T-cell (primary cell): ENCODE measurements at regions not wholly inside any gene's neighbourhood (a gene's known extent, or its start where the extent isn't known, plus 50 kb on each side); places are given as distances from the start of the nearest gene placed in this dataset.

Experiments used
- ATAC-seq, 4 experiments: fragments of 200-7000 bp in 3 of 4; fragments of 150-1000 bp in 1 of 4; cut with Tn5 transposase; replicated peaks in 1 of 4; 1 replicate in 3 of 4; 2 replicates in 1 of 4; pipeline ENCODE4 v1.10.0; 2021; ENCODE audit warnings: moderate library complexity in 3 of 4, mild to moderate bottlenecking in 2 of 4, moderate number of reproducible peaks in 1 of 4
- CTCF ChIA-PET, 2 donors: fragments of 300-600 bp; sonication (Branson Sonifier 250); formaldehyde crosslinking; loops; one replicate each; lab custom pipeline; 2022; ENCODE audit warnings: antibody characterized with exemption in 2 of 2; lab: Charles Lee
- POLR2A ChIA-PET, 2 donors: fragments of 300-600 bp; sonication (Branson Sonifier 250); formaldehyde crosslinking; loops; one replicate each; lab custom pipeline; 2022; ENCODE audit warnings: antibody characterized with exemption in 2 of 2; lab: Charles Lee
- DNase-seq, 35 experiments: peaks; one replicate each; pipeline versions ENCODE4 v3.0.0 to v3.0.0-alpha.2; 2013 to 2023
- H3K27ac ChIP-seq: one replicate; pipeline ENCODE4 v1.5.1; 2013; ENCODE audit warnings: low read length
- H3K27me3 ChIP-seq, 2 experiments: replicated peaks in 1 of 2; 1 replicate in 1 of 2; 2 replicates in 1 of 2; pipeline versions ENCODE4 v1.6.1 to v1.7.0; 2013; ENCODE audit warnings: low read length in 1 of 2, mixed read lengths in 1 of 2; ENCODE audit not compliant: control insufficient read depth in 2 of 2, insufficient read depth in 2 of 2; ENCODE audit errors: extremely low read depth in 1 of 2
- H3K36me3 ChIP-seq, 2 donors: 1 replicate in 1 of 2; 2 replicates in 1 of 2; pipeline versions ENCODE4 v1.6.1 to v1.7.0; 2013; ENCODE audit warnings: low read length in 1 of 2; ENCODE audit not compliant: control insufficient read depth in 2 of 2, insufficient read depth in 1 of 2; ENCODE audit errors: extremely low read depth in 1 of 2
- H3K4me1 ChIP-seq, 2 experiments: 1 replicate in 1 of 2; 2 replicates in 1 of 2; pipeline versions ENCODE4 v1.6.1 to v1.7.0; 2013; ENCODE audit warnings: low read length in 2 of 2, mixed read lengths in 1 of 2; ENCODE audit not compliant: insufficient read depth in 2 of 2, control insufficient read depth in 1 of 2; ENCODE audit errors: extremely low read depth in 1 of 2
- H3K4me3 ChIP-seq, 2 donors: 1 replicate in 1 of 2; 2 replicates in 1 of 2; pipeline versions ENCODE4 v1.5.1 to v1.7.0; 2013; ENCODE audit warnings: mild to moderate bottlenecking in 2 of 2, low read length in 1 of 2, moderate library complexity in 1 of 2; ENCODE audit not compliant: control insufficient read depth in 1 of 2; ENCODE audit errors: extremely low read depth in 1 of 2
- H3K9me3 ChIP-seq: 2 replicates; pipeline ENCODE4 v1.7.0; 2013
- H3K27ac Mint-ChIP-seq, 2 donors: one replicate each; pipeline ENCODE4 v1.8.0; 2020 to 2021; ENCODE audit warnings: mild to moderate bottlenecking in 2 of 2, mixed read lengths in 2 of 2
- H3K27me3 Mint-ChIP-seq, 2 donors: one replicate each; pipeline ENCODE4 v1.8.0; 2021 to 2022; ENCODE audit warnings: mixed read lengths in 2 of 2
- H3K36me3 Mint-ChIP-seq: one replicate; pipeline ENCODE4 v1.8.0; 2021; ENCODE audit warnings: mixed read lengths
- H3K4me1 Mint-ChIP-seq, 3 donors: one replicate each; pipeline ENCODE4 v1.8.0; 2020 to 2022; ENCODE audit warnings: mixed read lengths in 3 of 3, mild to moderate bottlenecking in 1 of 3
- H3K4me3 Mint-ChIP-seq, 3 donors: one replicate each; pipeline ENCODE4 v1.8.0; 2020 to 2022; ENCODE audit warnings: mild to moderate bottlenecking in 3 of 3, mixed read lengths in 3 of 3, moderate library complexity in 3 of 3
- H3K9me3 Mint-ChIP-seq, 3 donors: one replicate each; pipeline ENCODE4 v1.8.0; 2020 to 2022; ENCODE audit warnings: mixed read lengths in 3 of 3
- WGBS: methylation state at CpG from one replicate; pipeline ENCODE4 v1.1.5; 2013; ENCODE audit warnings: missing lambda C conversion rate; ENCODE audit not compliant: insufficient coverage; 5-methylcytosine and 5-hydroxymethylcytosine counted together

- Mint-ChIP-seq H3K27me3 (no peaks in the 10 kb centered on the region), H3K36me3 (no peaks in the 10 kb centered on the region), H3K4me1 (no peaks in the 10 kb centered on the region), H3K4me3 (no peak overlapping the region), H3K27ac (no peak overlapping the region), H3K9me3 (peaks cover 3 to 32% (median 10%) of the 10 kb centered on the region in 3 donors)
- no peaks in the 10 kb centered on the region for H3K27me3 ChIP-seq
- H3K27ac ChIP-seq, result no peak overlapping the region
- no peak for DNase-seq
- CTCF ChIA-PET, result no interaction called here
- no peaks in the 10 kb centered on the region for H3K36me3 ChIP-seq
- WGBS, result no CpG with 5 or more reads among the region's 3 CpGs
- H3K9me3 ChIP-seq, result no peaks in the 10 kb centered on the region
- POLR2A ChIA-PET, result no interaction called here
- no peak overlapping the region for H3K4me3 ChIP-seq
- no peak for ATAC-seq
- no peaks in the 10 kb centered on the region for H3K4me1 ChIP-seq
These were observed 99.6 kb downstream of the LURAP1L start for GRCh38 chr9:12874395-12874794.

DNA sequence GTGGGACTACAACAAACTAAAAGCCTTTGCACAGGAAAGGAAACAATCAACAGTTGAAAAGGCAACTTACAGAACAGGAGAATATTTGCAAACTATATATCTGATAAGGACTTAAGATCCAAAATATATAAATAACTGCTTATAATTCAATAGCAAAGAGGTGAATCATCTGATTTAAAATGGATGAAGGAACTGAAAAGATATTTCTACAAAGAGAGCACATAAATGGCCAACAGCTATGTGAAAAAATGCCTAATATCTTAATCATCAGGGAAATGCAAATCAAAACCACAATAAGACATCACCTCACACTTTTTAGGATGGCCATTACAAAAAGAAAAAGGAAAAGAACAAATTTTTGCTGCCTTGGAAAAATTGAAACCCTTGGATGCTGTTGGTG lies 100.4 kb downstream of the LURAP1L start:
- peaks cover 0 to 30% (median 7%) of the 10 kb centered on the region in 3 donors for H3K9me3 Mint-ChIP-seq
- no peaks in the 10 kb centered on the region for H3K27me3 Mint-ChIP-seq
- no peaks in the 10 kb centered on the region for H3K4me1 ChIP-seq
- no peaks in the 10 kb centered on the region for H3K9me3 ChIP-seq
- no peak for ATAC-seq
- no peaks in the 10 kb centered on the region for H3K36me3 ChIP-seq
- DNase-seq, result no peak
- ChIA-PET POLR2A (no interaction called here), CTCF (no interaction called here)
- no peaks in the 10 kb centered on the region for H3K36me3 Mint-ChIP-seq
- H3K27ac Mint-ChIP-seq, result no peak overlapping the region
- no peak overlapping the region for H3K4me3 ChIP-seq
- no peaks in the 10 kb centered on the region for H3K27me3 ChIP-seq
- H3K27ac ChIP-seq, result no peak overlapping the region
- no peaks in the 10 kb centered on the region for H3K4me1 Mint-ChIP-seq
- H3K4me3 Mint-ChIP-seq, result no peak overlapping the region

DNA sequence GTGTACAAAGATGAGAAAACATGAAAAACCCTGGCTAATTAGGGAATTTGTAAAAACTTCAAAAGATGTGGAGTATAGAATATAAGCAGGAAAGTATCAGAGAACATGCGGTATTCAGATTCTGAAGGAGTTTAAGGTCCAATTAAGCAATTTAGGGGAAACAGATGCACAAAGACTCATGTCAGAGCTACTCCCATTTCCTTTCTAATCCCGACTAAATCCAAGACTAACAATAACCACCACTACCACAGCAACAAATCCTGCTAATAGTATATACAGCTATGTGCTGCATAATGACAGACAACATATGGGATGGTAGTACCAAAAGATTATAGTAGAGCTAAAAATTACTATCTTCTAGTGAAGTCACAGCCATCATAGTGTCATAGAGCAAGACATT lies 102.1 kb downstream of the LURAP1L start:
- H3K9me3 Mint-ChIP-seq, result peaks cover 0 to 29% (median 12%) of the 10 kb centered on the region in 3 donors
- CTCF ChIA-PET, result no interaction called here
- no peak for ATAC-seq

DNA sequence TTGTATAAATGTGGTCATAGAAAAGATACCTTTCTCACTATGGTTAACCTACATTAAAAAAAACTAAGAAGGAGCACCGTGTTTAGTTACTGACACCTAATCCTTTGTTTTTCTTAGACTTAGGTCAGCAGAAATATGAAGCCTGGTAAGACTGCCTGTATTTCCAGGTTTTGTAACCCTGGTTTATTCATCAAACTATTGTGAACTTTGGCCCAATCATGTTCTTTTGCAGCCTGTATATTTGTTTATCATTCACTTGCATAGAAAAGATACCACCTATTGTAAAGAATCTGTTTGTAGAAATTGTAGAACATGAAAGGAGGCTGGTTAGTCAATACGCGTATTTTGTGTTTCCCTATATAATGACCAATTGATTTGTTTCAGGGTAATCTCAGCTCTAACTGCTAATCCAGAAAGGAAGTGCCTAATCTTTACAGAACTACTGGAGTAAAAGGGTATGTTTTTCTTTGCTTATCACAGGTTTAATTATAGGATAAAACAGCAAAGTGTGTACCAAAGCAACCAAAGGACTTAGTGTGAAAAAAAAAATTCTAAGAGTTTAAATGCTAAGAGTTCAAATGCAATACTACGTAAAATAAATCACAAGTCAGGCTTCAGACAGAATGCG lies 103.6 kb downstream of the LURAP1L start:
- Mint-ChIP-seq H3K27ac (no peak overlapping the region), H3K9me3 (peaks cover 0 to 26% (median 13%) of the 10 kb centered on the region in 3 donors), H3K36me3 (no peaks in the 10 kb centered on the region), H3K4me1 (no peaks in the 10 kb centered on the region), H3K27me3 (no peaks in the 10 kb centered on the region), H3K4me3 (no peak overlapping the region)
- DNase-seq (no peak), ATAC-seq (no peak)
- POLR2A ChIA-PET, result no interaction called here
- CTCF ChIA-PET, result no interaction called here
- no peaks in the 10 kb centered on the region for H3K36me3 ChIP-seq
- no CpG with 5 or more reads among the region's 5 CpGs for WGBS
- no peaks in the 10 kb centered on the region for H3K9me3 ChIP-seq
- no peak overlapping the region for H3K4me3 ChIP-seq
- H3K27ac ChIP-seq, result no peak overlapping the region
- H3K27me3 ChIP-seq, result no peaks in the 10 kb centered on the region
- no peaks in the 10 kb centered on the region for H3K4me1 ChIP-seq

More for the DNA sequence above, 102.1 kb downstream of the LURAP1L start:
- no peak for DNase-seq
- no peaks in the 10 kb centered on the region for H3K4me1 Mint-ChIP-seq
- no peak overlapping the region for H3K27ac Mint-ChIP-seq
- no peaks in the 10 kb centered on the region for H3K4me1 ChIP-seq
- H3K27me3 ChIP-seq, result no peaks in the 10 kb centered on the region
- WGBS, result no CpG with 5 or more reads among the region's 2 CpGs
- no peaks in the 10 kb centered on the region for H3K27me3 Mint-ChIP-seq
- no peak overlapping the region for H3K4me3 ChIP-seq
- no peaks in the 10 kb centered on the region for H3K9me3 ChIP-seq
- no peak overlapping the region for H3K27ac ChIP-seq
- POLR2A ChIA-PET, result no interaction called here
- no peaks in the 10 kb centered on the region for H3K36me3 ChIP-seq
- no peaks in the 10 kb centered on the region for H3K36me3 Mint-ChIP-seq
- no peak overlapping the region for H3K4me3 Mint-ChIP-seq

- Histone ChIP-seq H3K4me3 (no peak overlapping the region), H3K9me3 (no peaks in the 10 kb centered on the region), H3K27me3 (no peaks in the 10 kb centered on the region), H3K27ac (no peak overlapping the region), H3K4me1 (no peaks in the 10 kb centered on the region), H3K36me3 (no peaks in the 10 kb centered on the region)
- H3K36me3 Mint-ChIP-seq, result no peaks in the 10 kb centered on the region
- H3K9me3 Mint-ChIP-seq, result peaks cover 5 to 23% (median 13%) of the 10 kb centered on the region in 3 donors
- DNase-seq (no peak), ATAC-seq (no peak)
- no peak overlapping the region for H3K27ac Mint-ChIP-seq
- H3K4me1 Mint-ChIP-seq, result no peaks in the 10 kb centered on the region
- no peak overlapping the region for H3K4me3 Mint-ChIP-seq
- H3K27me3 Mint-ChIP-seq, result no peaks in the 10 kb centered on the region
- CTCF ChIA-PET, result no interaction called here
- POLR2A ChIA-PET, result no interaction called here
These were observed 105.1 kb downstream of the LURAP1L start for GRCh38 chr9:12879961-12880360.

GRCh38 chr9:12880406-12881015 lies 105.7 kb downstream of the LURAP1L start:
- H3K27me3 Mint-ChIP-seq, result no peaks in the 10 kb centered on the region
- H3K9me3 Mint-ChIP-seq, result peaks cover 6 to 23% (median 14%) of the 10 kb centered on the region in 3 donors

More at GRCh38 chr9:12880406-12881015, 105.7 kb downstream of the LURAP1L start:
- H3K27ac Mint-ChIP-seq, result no peak overlapping the region
- no peaks in the 10 kb centered on the region for H3K27me3 ChIP-seq
- H3K4me1 Mint-ChIP-seq, result no peaks in the 10 kb centered on the region
- H3K36me3 ChIP-seq, result no peaks in the 10 kb centered on the region
- H3K9me3 ChIP-seq, result no peaks in the 10 kb centered on the region
- ChIA-PET CTCF (no interaction called here), POLR2A (no interaction called here)
- no peak overlapping the region for H3K4me3 Mint-ChIP-seq
- H3K27ac ChIP-seq, result no peak overlapping the region
- H3K4me3 ChIP-seq, result no peak overlapping the region
- WGBS, result no CpG with 5 or more reads among the region's 3 CpGs
- ATAC-seq (no peak), DNase-seq (no peak)
- H3K36me3 Mint-ChIP-seq, result no peaks in the 10 kb centered on the region
- H3K4me1 ChIP-seq, result no peaks in the 10 kb centered on the region
